C1 segment of cervical spinal cord (tissue), 14 donors: ENCODE measurements at regions not wholly inside any gene's neighbourhood (a gene's known extent, or its start where the extent isn't known, plus 50 kb on each side); places are given as distances from the start of the nearest gene placed in this dataset.
"Not testable (repeated sequence)": the region's sequence is repeated elsewhere in the genome, so short reads cannot be mapped to it uniquely, and the experiment has no call there.

Source experiments
- DNase-seq, 14 donors: peaks; one replicate each; lab custom pipeline; 2025; lab: John Stamatoyannopoulos, UW

DNA sequence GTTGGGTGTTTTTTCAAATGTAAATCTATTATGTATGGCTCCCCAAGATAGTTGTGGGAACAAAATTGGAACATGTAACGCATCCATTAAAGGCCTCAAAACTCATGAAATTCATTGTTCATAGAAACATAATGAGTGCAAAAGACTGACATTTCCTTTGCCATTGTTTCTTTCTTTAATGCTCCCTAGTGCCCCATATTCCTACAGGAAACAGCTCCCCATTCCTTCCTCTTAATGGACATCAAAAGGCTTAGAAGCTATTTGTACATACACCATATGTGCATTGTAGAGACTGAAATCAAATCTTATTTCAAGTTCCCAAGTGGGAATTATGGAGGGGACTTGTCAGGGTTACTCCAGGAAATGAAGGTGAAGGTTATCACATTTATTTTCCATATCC lies 139.1 kb downstream of the AHR start:
- DNase-seq: no peak

- DNase-seq: not testable (repeated sequence)
Measured at GRCh38 chr7:17440025-17440784, 141.8 kb downstream of the AHR start.

DNA sequence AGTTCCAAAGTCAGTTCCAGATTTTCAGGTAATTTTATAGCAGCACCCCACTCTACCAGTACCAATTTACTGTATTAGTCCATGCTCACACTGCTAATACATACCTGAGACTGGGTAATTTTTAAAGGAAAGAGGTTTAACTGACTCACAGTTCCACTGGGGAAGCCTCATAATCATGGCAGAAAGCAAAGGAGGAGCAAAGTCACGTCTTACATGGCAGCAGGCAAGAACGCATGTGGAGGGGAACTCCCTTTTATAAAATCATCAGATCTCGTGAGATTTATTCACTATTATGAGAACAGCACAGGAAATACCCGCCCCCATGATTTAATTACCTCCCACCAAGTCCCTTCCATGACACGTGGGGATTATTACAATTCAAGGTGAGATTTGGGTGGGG lies 142.4 kb downstream of the AHR start:
- no peak for DNase-seq

DNA sequence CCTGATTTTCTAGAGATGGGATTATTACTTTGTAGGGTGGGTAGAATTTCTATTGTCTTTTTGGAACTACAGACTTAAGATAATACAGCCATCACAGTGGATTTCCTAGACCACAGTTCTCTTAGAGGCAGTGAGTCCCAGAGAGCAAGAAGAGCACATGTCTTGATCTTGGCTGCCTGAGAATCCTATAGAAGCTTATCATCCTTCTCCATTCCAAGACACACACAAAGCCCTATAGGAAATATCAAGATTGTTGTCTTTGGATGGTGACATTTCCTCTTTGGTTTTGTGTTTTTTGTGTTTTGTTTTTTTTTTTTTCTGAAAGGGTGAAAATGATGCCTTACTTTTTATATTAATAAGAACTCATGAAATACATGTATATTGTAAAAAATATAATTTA lies 143.1 kb downstream of the AHR start:
- DNase-seq: no peak

- no peak for DNase-seq
Measured at GRCh38 chr7:17444151-17444550, 145.7 kb downstream of the AHR start.

DNA sequence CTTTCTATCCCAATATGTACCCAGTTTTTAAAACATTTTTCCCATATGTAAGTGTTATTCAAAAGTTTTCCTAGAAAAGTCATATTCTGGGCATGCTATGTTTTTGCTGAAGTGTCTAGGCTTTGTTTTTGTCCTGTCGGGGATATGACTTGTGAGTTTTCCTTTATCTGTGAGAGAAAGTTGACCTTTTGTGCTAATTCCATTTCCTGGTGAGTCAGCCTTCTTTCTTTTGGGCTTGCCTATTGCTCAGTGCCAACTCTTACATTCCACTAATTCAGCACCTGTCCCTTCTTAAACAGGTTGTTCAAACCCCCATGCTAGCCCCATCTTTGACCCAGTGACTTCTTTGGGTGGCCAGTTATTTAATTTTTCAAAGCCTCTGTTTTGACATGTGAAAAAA lies 146.2 kb downstream of the AHR start:
- no peak for DNase-seq

GRCh38 chr7:17446340-17446739 lies 147.9 kb downstream of the AHR start:
- no peak for DNase-seq

GRCh38 chr7:17447728-17448478 lies 149.5 kb downstream of the AHR start:
- DNase-seq: no peak

DNA sequence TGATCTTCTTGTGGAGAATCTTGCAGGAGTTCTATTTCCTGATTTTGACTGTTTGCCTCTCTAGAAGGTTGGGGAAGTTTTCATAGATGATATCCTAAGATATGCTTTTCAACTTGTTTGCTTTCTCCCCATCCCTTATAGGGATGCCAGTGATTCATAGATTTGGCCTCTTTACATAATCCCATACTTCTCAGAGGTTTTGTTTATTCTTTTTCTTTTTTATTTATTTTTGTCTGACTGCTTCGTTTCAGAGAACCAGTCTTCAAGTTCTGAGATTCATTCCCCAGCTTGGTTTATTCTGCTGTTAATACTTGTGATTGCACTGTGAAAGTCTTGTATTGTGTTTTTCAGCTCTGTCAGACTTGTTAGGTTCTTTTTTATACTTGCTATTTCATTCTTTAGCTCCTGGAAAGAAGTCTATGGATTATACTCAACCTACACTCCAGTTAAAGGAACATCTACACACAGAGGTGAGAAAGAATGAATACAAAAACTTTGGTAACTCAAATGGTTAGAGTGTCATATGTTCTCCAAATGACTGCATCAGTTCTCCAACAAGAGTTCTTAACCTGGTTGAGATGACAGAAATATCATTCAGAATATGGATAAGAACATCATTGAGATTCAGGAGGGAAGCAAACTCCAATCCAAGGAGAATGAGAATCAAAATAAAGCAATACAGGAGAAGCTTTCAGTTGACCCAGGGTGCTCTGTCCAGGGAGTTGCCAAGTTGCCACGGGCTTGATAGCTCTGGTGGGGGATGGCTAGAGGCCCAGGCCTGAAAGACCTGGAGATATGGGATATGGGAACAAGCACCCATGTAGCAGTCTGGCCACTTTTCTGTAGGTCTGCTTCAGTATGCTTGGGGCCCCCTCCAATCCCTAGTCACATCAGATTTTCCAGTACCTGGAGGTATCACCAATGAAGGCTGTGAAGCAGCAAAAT lies 150.3 kb downstream of the AHR start:
- no peak for DNase-seq

GRCh38 chr7:17456541-17456940 lies 158.1 kb downstream of the AHR start:
- DNase-seq: no peak

- DNase-seq: no peak
Measured at GRCh38 chr7:17460001-17460400, 161.5 kb downstream of the AHR start.

DNA sequence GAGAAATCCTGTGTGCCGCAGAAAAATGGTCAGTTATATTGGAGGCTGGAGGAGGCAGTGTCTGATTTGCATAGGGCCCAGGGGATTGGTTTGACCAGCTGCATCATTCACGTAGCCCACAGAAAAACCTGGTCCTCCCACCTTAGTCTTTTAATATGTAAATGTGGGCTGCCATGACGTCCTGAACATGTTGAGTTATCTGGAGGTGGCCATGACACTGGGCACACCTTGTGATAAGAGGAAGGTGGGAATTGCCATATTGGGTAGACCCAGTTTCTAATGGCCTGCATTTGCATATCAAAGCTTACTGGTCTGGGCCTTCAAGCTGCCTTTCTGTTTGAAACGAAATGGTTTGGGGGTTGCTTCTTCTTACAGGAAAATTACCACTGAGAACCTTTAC lies 162.2 kb downstream of the AHR start:
- no peak for DNase-seq

- DNase-seq: no peak
Measured at GRCh38 chr7:17462131-17462631, 163.7 kb downstream of the AHR start.

DNA sequence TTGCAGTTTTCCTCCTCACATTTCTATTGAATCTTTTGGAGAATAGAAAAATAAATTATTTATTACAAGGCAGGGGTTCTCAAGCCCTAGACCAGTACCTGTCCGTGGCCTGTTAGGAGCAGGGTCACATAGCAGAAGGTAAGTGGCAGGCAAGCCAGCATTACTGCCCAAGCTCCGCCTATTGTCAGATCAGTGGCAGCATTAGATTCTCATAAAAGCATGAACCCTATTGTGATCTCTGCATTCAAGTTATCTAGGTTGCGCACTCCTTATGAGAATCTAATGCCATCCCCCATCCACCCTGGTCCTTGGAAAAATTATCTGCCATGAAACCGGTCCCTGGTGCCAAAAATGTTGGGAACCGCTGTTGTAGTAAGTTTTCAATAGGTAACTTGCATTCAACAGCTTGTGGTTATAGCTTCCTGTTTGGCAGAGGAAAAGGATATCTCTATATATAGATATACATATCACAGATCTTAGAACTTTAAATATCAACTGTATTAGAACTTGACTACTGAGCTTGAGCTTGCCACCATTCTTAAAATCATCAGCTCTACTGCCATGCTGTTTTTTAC lies 165.1 kb downstream of the AHR start:
- DNase-seq: no peak

- no peak for DNase-seq
Measured at GRCh38 chr7:17466216-17466615, 167.8 kb downstream of the AHR start.

DNA sequence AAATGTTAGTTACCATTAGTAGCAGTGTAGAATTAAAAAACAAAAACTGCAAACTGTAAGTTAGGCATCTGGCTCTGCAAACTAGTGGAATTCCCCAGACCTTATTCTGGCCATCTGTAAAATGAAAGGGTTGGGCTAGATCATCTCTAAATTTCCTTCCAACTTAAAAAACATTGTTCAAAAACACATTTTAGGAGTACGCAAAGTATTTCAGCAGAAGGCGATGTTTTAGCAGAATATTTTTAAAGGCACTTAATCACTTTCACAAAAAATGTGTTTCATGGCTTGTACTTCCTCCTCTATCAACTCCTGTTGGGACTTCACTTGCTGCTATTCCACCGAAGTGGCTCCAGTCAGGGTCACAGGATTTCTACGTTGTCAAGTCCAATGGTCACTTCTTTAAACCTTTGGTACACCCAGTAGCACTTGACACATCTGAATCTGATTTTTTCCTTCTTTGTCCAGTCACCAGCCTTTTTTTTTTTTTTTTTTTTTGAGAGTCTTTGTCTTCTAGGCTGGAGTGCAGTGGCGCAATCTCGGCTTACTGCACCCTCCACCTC lies 169.0 kb downstream of the AHR start:
- no peak for DNase-seq

- DNase-seq: no peak
Measured at GRCh38 chr7:17471325-17471724, 172.9 kb downstream of the AHR start.

- no peak for DNase-seq
Measured at GRCh38 chr7:17472518-17472917, 174.1 kb downstream of the AHR start.

GRCh38 chr7:17472939-17473338 lies 174.5 kb downstream of the AHR start:
- DNase-seq: no peak

DNA sequence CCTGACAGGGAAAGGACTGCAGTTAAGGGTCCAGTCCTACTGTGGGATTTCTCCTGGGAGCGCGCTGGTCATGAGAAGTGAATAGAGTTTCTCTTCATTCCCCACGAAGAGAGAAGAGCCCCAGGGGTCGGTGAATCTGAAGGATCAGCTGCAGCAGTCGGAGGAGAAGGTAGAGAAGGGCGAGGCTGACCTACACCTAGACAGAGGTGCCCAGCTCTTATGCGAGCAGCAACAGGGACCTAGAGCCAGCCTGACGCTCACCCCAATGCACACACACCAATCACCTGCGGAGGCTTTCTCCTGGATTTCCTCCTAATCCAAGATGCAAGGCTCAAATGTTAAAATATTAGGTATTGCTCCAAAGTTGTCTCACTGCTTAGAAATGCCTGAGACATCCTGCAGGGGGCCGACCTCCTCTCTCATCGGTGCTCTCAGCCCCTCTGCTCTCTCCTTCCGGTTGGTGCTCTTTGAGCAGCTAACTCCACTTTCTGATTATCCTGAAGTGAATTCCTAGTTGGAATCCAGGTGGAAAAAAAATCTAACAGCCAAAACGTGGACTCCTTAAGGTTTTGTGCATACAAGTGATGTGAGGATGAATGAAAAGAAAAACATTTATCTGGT lies 176.4 kb downstream of the AHR start:
- DNase-seq: no peak

DNA sequence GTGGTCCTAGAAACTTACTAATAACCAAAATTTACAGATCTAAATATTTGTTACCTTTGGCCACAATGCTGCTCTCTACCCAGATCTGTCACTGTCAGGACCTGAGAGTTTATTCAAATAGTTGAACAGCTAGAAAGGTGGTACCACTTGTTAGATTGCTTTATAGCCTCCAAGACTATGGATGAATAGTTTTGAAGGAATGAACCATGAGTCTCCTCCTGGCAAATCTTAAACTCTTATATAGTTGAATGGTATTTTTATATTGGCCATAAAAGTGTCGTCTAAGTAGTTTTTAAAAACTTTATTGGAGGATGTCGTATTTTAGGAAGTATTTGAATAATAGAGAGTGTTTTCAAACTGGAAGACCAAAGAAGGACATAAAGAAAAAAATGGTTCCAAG lies 178.7 kb downstream of the AHR start:
- no peak for DNase-seq
